GM19397 (cell line): ENCODE measurements at regions not wholly inside any gene's neighbourhood (a gene's known extent, or its start where the extent isn't known, plus 50 kb on each side); places are given as distances from the start of the nearest gene placed in this dataset.
A peak's percentile ranks its signal among the peaks of the same experiment; 100 is the strongest.
"Not testable (repeated sequence)": the region's sequence is repeated elsewhere in the genome, so short reads cannot be mapped to it uniquely, and the experiment has no call there.

ENCODE experiments used
- ATAC-seq: cut with Tn5 transposase; IDR thresholded peaks from one replicate; pipeline ENCODE4 v1.9.1; 2021; ENCODE audit warnings: mild to moderate bottlenecking, moderate library complexity; ENCODE audit not compliant: unreplicated experiment

- no peak for ATAC-seq
These were observed 176.1 kb upstream of the FGF10 start for GRCh38 chr5:44565360-44565759.

GRCh38 chr5:44546286-44546685, 157.1 kb upstream of the FGF10 start:
- ATAC-seq, result no peak

GRCh38 chr5:44543511-44543910, 154.3 kb upstream of the FGF10 start:
- ATAC-seq, result no peak

GRCh38 chr5:44542470-44542869, 153.2 kb upstream of the FGF10 start:
- ATAC-seq, result no peak

GRCh38 chr5:44539602-44539919, 150.3 kb upstream of the FGF10 start:
- no peak for ATAC-seq

GRCh38 chr5:44538797-44539601, 149.8 kb upstream of the FGF10 start:
- no peak for ATAC-seq

- ATAC-seq, result peak; percentile 59
These were observed 147.5 kb upstream of the FGF10 start for GRCh38 chr5:44536650-44537260.

GRCh38 chr5:44535621-44536020, 146.4 kb upstream of the FGF10 start:
- no peak for ATAC-seq

- ATAC-seq, result no peak
These were observed 143.8 kb upstream of the FGF10 start for GRCh38 chr5:44532981-44533380.

GRCh38 chr5:44531756-44532155, 142.5 kb upstream of the FGF10 start:
- ATAC-seq, result not testable (repeated sequence)

- ATAC-seq, result not testable (repeated sequence)
These were observed 141.6 kb upstream of the FGF10 start for GRCh38 chr5:44530783-44531182.

GRCh38 chr5:44511596-44511995, 122.4 kb upstream of the FGF10 start:
- ATAC-seq, result no peak

GRCh38 chr5:44506561-44506960, 117.3 kb upstream of the FGF10 start:
- no peak for ATAC-seq

- ATAC-seq, result no peak
These were observed 110.2 kb upstream of the FGF10 start for GRCh38 chr5:44499381-44499780.

- ATAC-seq, result no peak
These were observed 108.4 kb upstream of the FGF10 start for GRCh38 chr5:44497606-44498005.

- no peak for ATAC-seq
These were observed 106.1 kb upstream of the FGF10 start for GRCh38 chr5:44495280-44495679.

GRCh38 chr5:44489759-44490158, 100.5 kb upstream of the FGF10 start:
- no peak for ATAC-seq

GRCh38 chr5:44486591-44486990, 97.4 kb upstream of the FGF10 start:
- ATAC-seq, result no peak

- no peak for ATAC-seq
These were observed 64.8 kb upstream of the FGF10 start for GRCh38 chr5:44454002-44454401.

- no peak for ATAC-seq
These were observed 57.2 kb upstream of the FGF10 start for GRCh38 chr5:44446399-44446798.

- no peak for ATAC-seq
These were observed 54.0 kb upstream of the FGF10 start for GRCh38 chr5:44443172-44443571.

GRCh38 chr5:44441460-44441859, 52.2 kb upstream of the FGF10 start:
- ATAC-seq, result no peak

- no peak for ATAC-seq
These were observed 51.0 kb upstream of the FGF10 start for GRCh38 chr5:44440186-44440585.
